Gastroesophageal sphincter (tissue), 4 donors: ENCODE measurements at regions not wholly inside any gene's neighbourhood (a gene's known extent, or its start where the extent isn't known, plus 50 kb on each side); places are given as distances from the start of the nearest gene placed in this dataset.

ENCODE experiments used
- ATAC-seq: fragments of 150-250 bp; one replicate; pipeline ENCODE4 v1.9.1; 2016; ENCODE audit warnings: mild to moderate bottlenecking, moderate library complexity
- H3K27ac ChIP-seq, 4 donors: fragments of 200-600 bp; sonication (generic) in 3 of 4; 1 replicate in 3 of 4; 2 replicates in 1 of 4; pipeline ENCODE4 v1.5.1; 2016 to 2019
- H3K27me3 ChIP-seq: fragments of 200-600 bp; sonication (generic); one replicate; pipeline ENCODE4 v1.5.1; 2019
- H3K36me3 ChIP-seq, 2 donors: fragments of 200-600 bp; sonication (generic); one replicate each; pipeline ENCODE4 v1.5.1; 2019; ENCODE audit warnings: control low read depth in 1 of 2
- H3K4me1 ChIP-seq, 3 donors: fragments of 200-600 bp; sonication (generic); 1 replicate in 2 of 3; 2 replicates in 1 of 3; pipeline ENCODE4 v1.5.1; 2016 to 2019; ENCODE audit warnings: control low read depth in 2 of 3
- H3K4me3 ChIP-seq, 2 donors: fragments of 200-600 bp; sonication (generic); one replicate each; pipeline ENCODE4 v1.5.1; 2019; ENCODE audit warnings: mild to moderate bottlenecking in 1 of 2, moderate library complexity in 1 of 2
- H3K9me3 ChIP-seq, 3 donors: fragments of 200-600 bp; sonication (generic); one replicate each; pipeline ENCODE4 v1.5.1; 2017 to 2019; ENCODE audit warnings: control low read depth in 2 of 3
- CTCF ChIP-seq, 4 experiments: fragments of 200-600 bp in 2 of 4; fragments of 450-650 bp in 2 of 4; sonication (generic) in 1 of 4; IDR thresholded peaks; one replicate each; pipeline ENCODE4 v1.5.1; 2017 to 2019; ENCODE audit warnings: antibody characterized with exemption in 4 of 4, mild to moderate bottlenecking in 2 of 4, moderate library complexity in 2 of 4
- EP300 ChIP-seq: sonication (generic); formaldehyde crosslinking; IDR thresholded peaks from one replicate; pipeline ENCODE4 v1.6.1; 2017; ENCODE audit warnings: antibody characterized with exemption, mild to moderate bottlenecking
- POLR2A ChIP-seq, 2 donors: fragments of 450-650 bp; IDR thresholded peaks; one replicate each; pipeline ENCODE4 v1.6.1; 2017; ENCODE audit warnings: antibody characterized with exemption in 2 of 2, mild to moderate bottlenecking in 2 of 2, moderate library complexity in 1 of 2
- POLR2AphosphoS5 ChIP-seq: sonication (generic); formaldehyde crosslinking; IDR thresholded peaks from one replicate; pipeline ENCODE4 v1.6.1; 2017; ENCODE audit warnings: antibody characterized with exemption
- WGBS, 2 donors: methylation state at CpG; one replicate each; pipeline ENCODE4 v1.1.5; 2018; ENCODE audit warnings: low coverage in 1 of 2; 5-methylcytosine and 5-hydroxymethylcytosine counted together

- Histone ChIP-seq H3K4me3 (no peak overlapping the region), H3K9me3 (no peaks in the 10 kb centered on the region), H3K4me1 (no peaks in the 10 kb centered on the region), H3K27ac (no peak overlapping the region), H3K27me3 (peaks cover 7% of the 10 kb centered on the region), H3K36me3 (no peaks in the 10 kb centered on the region)
- TF ChIP-seq POLR2AphosphoS5 (no peak), CTCF (IDR thresholded peaks at IDR 0.05) (no peak), POLR2A (IDR thresholded peaks at IDR 0.05) (no peak), EP300 (no peak)
- ATAC-seq = no peak
- WGBS, 2 donors = 72 to 74% methylated on average over 5 of the region's 5 CpGs
Measured at GRCh38 chr12:126114441-126114840, 1049.2 kb downstream of the AACS start.

- H3K4me1 ChIP-seq = no peaks in the 10 kb centered on the region
- ATAC-seq = no peak
- H3K27me3 ChIP-seq = no peaks in the 10 kb centered on the region
- TF ChIP-seq POLR2AphosphoS5 (no peak), CTCF (IDR thresholded peaks at IDR 0.05) (no peak), POLR2A (IDR thresholded peaks at IDR 0.05) (no peak), EP300 (no peak)
- H3K9me3 ChIP-seq = no peaks in the 10 kb centered on the region
- WGBS, 2 donors = 59 to 70% methylated on average over 3 of the region's 3 CpGs
- H3K27ac ChIP-seq = no peak overlapping the region
- no peak overlapping the region for H3K4me3 ChIP-seq
- H3K36me3 ChIP-seq = no peaks in the 10 kb centered on the region
Measured at GRCh38 chr12:126117502-126117901, 1052.3 kb downstream of the AACS start.

- TF ChIP-seq POLR2AphosphoS5 (no peak), CTCF (IDR thresholded peaks at IDR 0.05) (no peak), POLR2A (IDR thresholded peaks at IDR 0.05) (no peak), EP300 (no peak)
- no peak overlapping the region for H3K4me3 ChIP-seq
- H3K9me3 ChIP-seq = peaks cover 0 to 51% (median 0%) of the 10 kb centered on the region in 3 donors
- ATAC-seq = no peak
- H3K27me3 ChIP-seq = no peaks in the 10 kb centered on the region
- WGBS, 2 donors = 84 to 95% methylated on average over 5 of the region's 5 CpGs
- no peaks in the 10 kb centered on the region for H3K4me1 ChIP-seq
- H3K36me3 ChIP-seq = no peaks in the 10 kb centered on the region
- H3K27ac ChIP-seq = no peak overlapping the region
Measured at GRCh38 chr12:126139355-126139754, 1074.1 kb downstream of the AACS start.

- TF ChIP-seq EP300 = no peak
- TF ChIP-seq POLR2A (IDR thresholded peaks at IDR 0.05) = no peak
- TF ChIP-seq CTCF (IDR thresholded peaks at IDR 0.05) = no peak
- TF ChIP-seq POLR2AphosphoS5 = no peak
- H3K9me3 ChIP-seq = peaks cover 0 to 7% (median 0%) of the 10 kb centered on the region in 3 donors
- H3K27ac ChIP-seq = no peak overlapping the region
- no peaks in the 10 kb centered on the region for H3K4me1 ChIP-seq
- no peak for ATAC-seq
- H3K36me3 ChIP-seq = no peaks in the 10 kb centered on the region
- no peaks in the 10 kb centered on the region for H3K27me3 ChIP-seq
- H3K4me3 ChIP-seq = no peak overlapping the region
- 50 to 79% methylated on average over 1 to 4 of the region's 4 CpGs for WGBS, 2 donors
Measured at GRCh38 chr12:126144603-126145002, 1079.4 kb downstream of the AACS start.

GRCh38 chr12:126147321-126147720, 1082.1 kb downstream of the AACS start:
- Histone ChIP-seq H3K4me1 (no peaks in the 10 kb centered on the region), H3K27me3 (no peaks in the 10 kb centered on the region), H3K4me3 (no peak overlapping the region), H3K9me3 (no peaks in the 10 kb centered on the region), H3K27ac (no peak overlapping the region), H3K36me3 (no peaks in the 10 kb centered on the region)
- no peak for ATAC-seq
- 40 to 43% methylated on average over 1 of the region's 1 CpG for WGBS, 2 donors
- TF ChIP-seq POLR2A (IDR thresholded peaks at IDR 0.05) (no peak), CTCF (IDR thresholded peaks at IDR 0.05) (no peak), EP300 (no peak), POLR2AphosphoS5 (no peak)
